ENCODE measurements at regions not wholly inside any gene's neighbourhood (a gene's known extent, or its start where the extent isn't known, plus 50 kb on each side); places are given as distances from the start of the nearest gene placed in this dataset.

GRCh38 chr2:13056259-13056843 lies 339.6 kb downstream of the TRIB2 start:
- TF ChIP-seq SUZ12 (IDR thresholded peaks at IDR 0.05) (no peak), TARDBP (IDR thresholded peaks at IDR 0.05) (no peak), ELF4 (IDR thresholded peaks at IDR 0.05) (no peak), FOXK2 (IDR thresholded peaks at IDR 0.05) (no peak), BHLHE40 (IDR thresholded peaks at IDR 0.05; ENCODE audit: borderline replicate concordance) (no peak), SP1 (IDR thresholded peaks at IDR 0.05) (no peak)

Measured in HEK293T (cell line).